Fibroblast of the aortic adventitia (primary cell): ENCODE measurements at regions not wholly inside any gene's neighbourhood (a gene's known extent, or its start where the extent isn't known, plus 50 kb on each side); places are given as distances from the start of the nearest gene placed in this dataset.

Source experiments
- DNase-seq: peaks from one replicate; pipeline ENCODE4 v3.0.0-alpha.2; 2010; ENCODE audit warnings: low read depth
- H3K4me3 ChIP-seq: 2 replicates; pipeline ENCODE4 v1.5.1; 2011; ENCODE audit warnings: low read depth, mild to moderate bottlenecking, control low read depth, low read length, moderate library complexity
- TF ChIP-seq, protein P1 (sequence below): IDR thresholded peaks from 2 replicates; pipeline ENCODE4 v1.5.1; 2011; ENCODE audit warnings: mild to moderate bottlenecking, low read length, control low read depth, inconsistent platforms; ENCODE audit not compliant: insufficient read depth

DNA sequence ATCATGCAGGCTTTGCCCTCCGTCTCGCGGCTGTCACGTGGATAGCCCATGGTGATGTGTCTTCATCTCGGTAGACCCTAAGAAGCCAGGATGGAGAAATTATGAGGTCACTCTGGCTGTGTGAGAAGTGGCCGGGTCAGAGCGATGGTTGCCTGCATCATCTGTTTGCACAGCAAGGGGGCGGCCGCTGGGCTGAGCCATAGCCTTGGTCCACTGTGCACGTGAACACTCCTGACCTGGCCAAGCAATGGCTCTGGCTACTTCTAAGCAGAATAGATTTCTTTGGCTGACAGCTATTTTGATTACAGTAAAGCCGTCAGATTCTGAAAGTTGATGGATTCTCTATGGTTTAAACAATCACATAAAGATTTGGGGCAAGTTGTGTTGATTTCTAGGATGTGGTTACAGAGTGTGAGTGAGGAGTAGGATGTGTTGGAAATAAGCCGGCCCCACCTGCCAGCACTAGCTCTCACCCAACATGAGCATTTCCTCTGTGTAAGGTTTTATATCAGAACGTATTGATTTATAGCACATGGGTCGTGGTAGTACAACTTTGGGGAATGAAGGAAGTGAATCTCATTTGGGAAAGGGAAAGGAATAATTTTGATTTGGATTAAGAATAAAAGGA lies 214.4 kb upstream of the GPR26 start:
- TF ChIP-seq, protein P1, sequence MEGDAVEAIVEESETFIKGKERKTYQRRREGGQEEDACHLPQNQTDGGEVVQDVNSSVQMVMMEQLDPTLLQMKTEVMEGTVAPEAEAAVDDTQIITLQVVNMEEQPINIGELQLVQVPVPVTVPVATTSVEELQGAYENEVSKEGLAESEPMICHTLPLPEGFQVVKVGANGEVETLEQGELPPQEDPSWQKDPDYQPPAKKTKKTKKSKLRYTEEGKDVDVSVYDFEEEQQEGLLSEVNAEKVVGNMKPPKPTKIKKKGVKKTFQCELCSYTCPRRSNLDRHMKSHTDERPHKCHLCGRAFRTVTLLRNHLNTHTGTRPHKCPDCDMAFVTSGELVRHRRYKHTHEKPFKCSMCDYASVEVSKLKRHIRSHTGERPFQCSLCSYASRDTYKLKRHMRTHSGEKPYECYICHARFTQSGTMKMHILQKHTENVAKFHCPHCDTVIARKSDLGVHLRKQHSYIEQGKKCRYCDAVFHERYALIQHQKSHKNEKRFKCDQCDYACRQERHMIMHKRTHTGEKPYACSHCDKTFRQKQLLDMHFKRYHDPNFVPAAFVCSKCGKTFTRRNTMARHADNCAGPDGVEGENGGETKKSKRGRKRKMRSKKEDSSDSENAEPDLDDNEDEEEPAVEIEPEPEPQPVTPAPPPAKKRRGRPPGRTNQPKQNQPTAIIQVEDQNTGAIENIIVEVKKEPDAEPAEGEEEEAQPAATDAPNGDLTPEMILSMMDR, result no peak
- no peak for DNase-seq
- no peak overlapping the region for H3K4me3 ChIP-seq

DNA sequence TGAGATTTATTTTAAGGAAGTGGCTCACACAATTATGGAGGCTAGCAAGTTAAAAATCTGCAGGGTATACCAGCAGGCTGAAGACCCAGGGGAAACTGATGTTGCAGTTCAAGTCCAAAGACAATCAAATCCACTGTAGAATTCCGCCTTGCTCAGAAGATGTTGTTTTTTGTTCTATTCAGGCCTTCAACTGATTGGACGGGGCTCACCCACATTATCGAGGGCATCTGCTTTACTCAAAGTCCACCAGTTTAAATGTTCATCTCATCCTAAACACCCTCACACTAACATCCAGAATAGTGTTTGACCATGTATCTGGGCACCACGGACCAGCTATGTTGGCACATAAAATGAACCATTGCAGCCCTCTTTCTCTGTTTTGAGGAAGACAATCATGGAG lies 211.2 kb upstream of the GPR26 start:
- H3K4me3 ChIP-seq, result no peak overlapping the region
- TF ChIP-seq, protein P1, result no peak
- DNase-seq, result no peak

- H3K4me3 ChIP-seq, result no peak overlapping the region
- DNase-seq, result no peak
- TF ChIP-seq, protein P1, result no peak
Measured at GRCh38 chr10:123455861-123456260, 210.3 kb upstream of the GPR26 start.

- no peak overlapping the region for H3K4me3 ChIP-seq
- DNase-seq, result no peak
- TF ChIP-seq, protein P1, result no peak
Measured at GRCh38 chr10:123458933-123459332, 207.2 kb upstream of the GPR26 start.

- no peak overlapping the region for H3K4me3 ChIP-seq
- TF ChIP-seq, protein P1, result no peak
- DNase-seq, result no peak
Measured at GRCh38 chr10:123459371-123460091, 206.6 kb upstream of the GPR26 start.

- no peak overlapping the region for H3K4me3 ChIP-seq
- TF ChIP-seq, protein P1, result no peak
- no peak for DNase-seq
Measured at GRCh38 chr10:123462246-123462645, 203.9 kb upstream of the GPR26 start.

DNA sequence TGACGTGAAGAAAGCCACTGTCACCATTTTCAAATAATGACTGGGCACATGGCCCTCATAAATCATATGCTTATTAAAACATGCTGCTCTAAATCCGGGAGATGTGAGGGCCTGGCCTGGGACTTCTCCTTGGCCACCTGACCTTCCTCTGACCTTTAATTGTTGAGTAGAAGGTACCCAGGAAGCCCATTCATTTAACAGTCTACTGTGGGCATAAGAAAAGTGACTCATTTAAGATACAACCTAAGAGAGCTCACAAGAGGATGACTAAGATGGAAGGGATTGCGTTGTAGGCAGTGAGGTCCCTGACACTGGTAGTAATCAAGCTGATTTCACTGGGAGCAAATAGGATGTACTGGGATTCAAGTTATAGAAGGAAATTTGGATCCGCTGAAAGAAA lies 203.4 kb upstream of the GPR26 start:
- DNase-seq, result no peak
- TF ChIP-seq, protein P1, result no peak
- no peak overlapping the region for H3K4me3 ChIP-seq
